IPS-20b (cell line): ENCODE measurements at regions not wholly inside any gene's neighbourhood (a gene's known extent, or its start where the extent isn't known, plus 50 kb on each side); places are given as distances from the start of the nearest gene placed in this dataset.
"Not testable (repeated sequence)": the region's sequence is repeated elsewhere in the genome, so short reads cannot be mapped to it uniquely, and the experiment has no call there.

Experiments
- H3K27ac ChIP-seq: one replicate; pipeline ENCODE4 v1.5.1; 2013; ENCODE audit warnings: low read length
- H3K27me3 ChIP-seq: 2 replicates; pipeline ENCODE4 v1.6.1; 2013; ENCODE audit warnings: mild to moderate bottlenecking, low read length, inconsistent platforms; ENCODE audit not compliant: insufficient read depth
- H3K36me3 ChIP-seq: 2 replicates; pipeline ENCODE4 v1.6.1; 2013; ENCODE audit warnings: low read depth, mild to moderate bottlenecking, inconsistent platforms, low read length, moderate library complexity; ENCODE audit not compliant: insufficient read depth
- H3K4me1 ChIP-seq: 2 replicates; pipeline ENCODE4 v1.6.1; 2013; ENCODE audit warnings: mild to moderate bottlenecking, control low read depth, inconsistent platforms, low read length, moderate library complexity; ENCODE audit not compliant: insufficient read depth
- H3K4me3 ChIP-seq: 2 replicates; pipeline ENCODE4 v1.5.1; 2013; ENCODE audit warnings: mild to moderate bottlenecking, low read length, inconsistent platforms
- H3K9ac ChIP-seq: 2 replicates; pipeline ENCODE4 v1.6.1; 2013; ENCODE audit warnings: low read depth, mild to moderate bottlenecking, inconsistent platforms, low read length, moderate library complexity
- H3K9me3 ChIP-seq: 2 replicates; pipeline ENCODE4 v1.6.1; 2013; ENCODE audit warnings: mild to moderate bottlenecking, low read depth, low read length, inconsistent platforms; ENCODE audit not compliant: insufficient read depth

- Histone ChIP-seq H3K27me3 (no peaks in the 10 kb centered on the region), H3K4me1 (0 out of 2 replicates have a peak, but pooled peaks cover 3% of the 10 kb centered on the region), H3K36me3 (no peaks in the 10 kb centered on the region), H3K9ac (no peak overlapping the region), H3K4me3 (no peak overlapping the region), H3K27ac (no peak overlapping the region), H3K9me3 (no peaks in the 10 kb centered on the region)
Measured at GRCh38 chr13:73325723-73326558, 267.1 kb downstream of the KLF5 start.

- Histone ChIP-seq H3K27me3 (no peaks in the 10 kb centered on the region), H3K4me3 (no peak overlapping the region), H3K4me1 (0 out of 2 replicates have a peak, but pooled peaks cover 3% of the 10 kb centered on the region), H3K36me3 (no peaks in the 10 kb centered on the region), H3K9me3 (no peaks in the 10 kb centered on the region), H3K27ac (no peak overlapping the region), H3K9ac (no peak overlapping the region)
Measured at GRCh38 chr13:73324842-73325722, 266.3 kb downstream of the KLF5 start.

GRCh38 chr13:73323615-73324014, 264.8 kb downstream of the KLF5 start:
- Histone ChIP-seq H3K27me3 (no peaks in the 10 kb centered on the region), H3K9ac (no peak overlapping the region), H3K9me3 (no peaks in the 10 kb centered on the region), H3K4me3 (no peak overlapping the region), H3K27ac (no peak overlapping the region), H3K36me3 (no peaks in the 10 kb centered on the region), H3K4me1 (0 out of 2 replicates have a peak, but pooled peaks cover 3% of the 10 kb centered on the region)

- H3K9ac ChIP-seq = no peak overlapping the region
- H3K27ac ChIP-seq = no peak overlapping the region
- no peaks in the 10 kb centered on the region for H3K9me3 ChIP-seq
- H3K27me3 ChIP-seq = no peaks in the 10 kb centered on the region
- no peak overlapping the region for H3K4me3 ChIP-seq
- no peaks in the 10 kb centered on the region for H3K36me3 ChIP-seq
- 0 out of 2 replicates have a peak, but pooled peaks cover 3% of the 10 kb centered on the region for H3K4me1 ChIP-seq
Measured at GRCh38 chr13:73321043-73321442, 262.2 kb downstream of the KLF5 start.

GRCh38 chr13:73317140-73317539, 258.3 kb downstream of the KLF5 start:
- Histone ChIP-seq H3K9ac (no peak overlapping the region), H3K4me1 (no peaks in the 10 kb centered on the region), H3K27ac (no peak overlapping the region), H3K27me3 (no peaks in the 10 kb centered on the region), H3K36me3 (no peaks in the 10 kb centered on the region), H3K9me3 (peaks cover 6% of the 10 kb centered on the region; the same call in 1 of the 2 replicates), H3K4me3 (no peak overlapping the region)

- Histone ChIP-seq H3K27ac (no peak overlapping the region), H3K36me3 (no peaks in the 10 kb centered on the region), H3K9ac (no peak overlapping the region), H3K27me3 (no peaks in the 10 kb centered on the region), H3K9me3 (peaks cover 6% of the 10 kb centered on the region; the same call in 1 of the 2 replicates), H3K4me1 (no peaks in the 10 kb centered on the region), H3K4me3 (no peak overlapping the region)
Measured at GRCh38 chr13:73310366-73310765, 251.6 kb downstream of the KLF5 start.

- no peaks in the 10 kb centered on the region for H3K27me3 ChIP-seq
- H3K4me1 ChIP-seq = peaks cover 5% of the 10 kb centered on the region; the same call in 1 of the 2 replicates
- H3K9me3 ChIP-seq = no peaks in the 10 kb centered on the region
- H3K4me3 ChIP-seq = no peak overlapping the region
- H3K9ac ChIP-seq = no peak overlapping the region
- H3K36me3 ChIP-seq = no peaks in the 10 kb centered on the region
- H3K27ac ChIP-seq = no peak overlapping the region
Measured at GRCh38 chr13:73307481-73307880, 248.7 kb downstream of the KLF5 start.

GRCh38 chr13:73306688-73307087, 247.9 kb downstream of the KLF5 start:
- no peaks in the 10 kb centered on the region for H3K36me3 ChIP-seq
- no peak overlapping the region for H3K9ac ChIP-seq
- H3K4me1 ChIP-seq = peaks cover 5% of the 10 kb centered on the region; the same call in 1 of the 2 replicates
- H3K27ac ChIP-seq = no peak overlapping the region
- no peak overlapping the region for H3K4me3 ChIP-seq
- H3K27me3 ChIP-seq = no peaks in the 10 kb centered on the region
- no peaks in the 10 kb centered on the region for H3K9me3 ChIP-seq

GRCh38 chr13:73304442-73304841, 245.6 kb downstream of the KLF5 start:
- no peaks in the 10 kb centered on the region for H3K36me3 ChIP-seq
- H3K27ac ChIP-seq = no peak overlapping the region
- H3K9ac ChIP-seq = no peak overlapping the region

GRCh38 chr13:73303851-73304250, 245.0 kb downstream of the KLF5 start:
- no peak overlapping the region for H3K27ac ChIP-seq
- no peaks in the 10 kb centered on the region for H3K36me3 ChIP-seq
- H3K9ac ChIP-seq = no peak overlapping the region
- H3K9me3 ChIP-seq = no peaks in the 10 kb centered on the region
- peaks cover 5% of the 10 kb centered on the region; the same call in 1 of the 2 replicates for H3K4me1 ChIP-seq
- H3K27me3 ChIP-seq = no peaks in the 10 kb centered on the region
- H3K4me3 ChIP-seq = no peak overlapping the region

More at GRCh38 chr13:73304442-73304841, 245.6 kb downstream of the KLF5 start:
- peaks cover 5% of the 10 kb centered on the region; the same call in 1 of the 2 replicates for H3K4me1 ChIP-seq
- H3K27me3 ChIP-seq = no peaks in the 10 kb centered on the region
- H3K4me3 ChIP-seq = no peak overlapping the region
- no peaks in the 10 kb centered on the region for H3K9me3 ChIP-seq

GRCh38 chr13:73301622-73302021, 242.8 kb downstream of the KLF5 start:
- not testable (repeated sequence) for H3K4me1 ChIP-seq, H3K27ac ChIP-seq, H3K27me3 ChIP-seq, H3K9ac ChIP-seq, H3K9me3 ChIP-seq, H3K4me3 ChIP-seq, H3K36me3 ChIP-seq
